ENCODE measurements at regions not wholly inside any gene's neighbourhood (a gene's known extent, or its start where the extent isn't known, plus 50 kb on each side); places are given as distances from the start of the nearest gene placed in this dataset.

- TF ChIP-seq CTCF (IDR thresholded peaks at IDR 0.05) (no peak), POLR2A (IDR thresholded peaks at IDR 0.05) (no peak), POLR2AphosphoS5 (IDR thresholded peaks at IDR 0.05) (no peak)
These were observed 79.5 kb downstream of the FOXA2 start for GRCh38 chr20:22504829-22505377.

GRCh38 chr20:22503577-22503976, 80.8 kb downstream of the FOXA2 start:
- no peak overlapping the region for H3K27ac ChIP-seq
- no peaks in the 10 kb centered on the region for H3K36me3 ChIP-seq
- H3K27me3 ChIP-seq = peaks cover 0 to 26% of the 10 kb centered on the region in 2 donors
- no peak for DNase-seq (ENCODE audit: low spot score in 2 of 2)
- TF ChIP-seq POLR2A (IDR thresholded peaks at IDR 0.05) (no peak), POLR2AphosphoS5 (IDR thresholded peaks at IDR 0.05) (no peak), CTCF (IDR thresholded peaks at IDR 0.05) (no peak)
- no peaks in the 10 kb centered on the region for H3K9me3 ChIP-seq
- H3K4me3 ChIP-seq = no peak overlapping the region
- intact Hi-C loops (cut with DNase I; ENCODE audit: low total_unique reads) = no loop called here
- H3K4me1 ChIP-seq = no peaks in the 10 kb centered on the region

More at GRCh38 chr20:22504829-22505377, 79.5 kb downstream of the FOXA2 start:
- Histone ChIP-seq H3K9me3 (no peaks in the 10 kb centered on the region), H3K27me3 (peaks cover 0 to 22% of the 10 kb centered on the region in 2 donors), H3K36me3 (no peaks in the 10 kb centered on the region), H3K4me1 (no peaks in the 10 kb centered on the region), H3K4me3 (no peak overlapping the region), H3K27ac (no peak overlapping the region)
- DNase-seq (ENCODE audit: low spot score in 2 of 2) = no peak
- intact Hi-C loops (cut with DNase I; ENCODE audit: low total_unique reads) = no loop called here

- intact Hi-C loops (cut with DNase I; ENCODE audit: low total_unique reads) = no loop called here
- no peaks in the 10 kb centered on the region for H3K4me1 ChIP-seq
- TF ChIP-seq CTCF (IDR thresholded peaks at IDR 0.05) = no peak
- TF ChIP-seq POLR2A (IDR thresholded peaks at IDR 0.05) = no peak
- no peak for TF ChIP-seq POLR2AphosphoS5 (IDR thresholded peaks at IDR 0.05)
- DNase-seq (ENCODE audit: low spot score in 2 of 2) = no peak
- peaks cover 0 to 26% of the 10 kb centered on the region in 2 donors for H3K27me3 ChIP-seq
- no peaks in the 10 kb centered on the region for H3K36me3 ChIP-seq
- no peaks in the 10 kb centered on the region for H3K9me3 ChIP-seq
- H3K27ac ChIP-seq = no peak overlapping the region
- no peak overlapping the region for H3K4me3 ChIP-seq
These were observed 81.6 kb downstream of the FOXA2 start for GRCh38 chr20:22502731-22503191.

GRCh38 chr20:22501566-22502344, 82.6 kb downstream of the FOXA2 start:
- intact Hi-C loops (cut with DNase I; ENCODE audit: low total_unique reads) = no loop called here
- Histone ChIP-seq H3K4me3 (no peak overlapping the region), H3K27me3 (peaks cover 0 to 26% of the 10 kb centered on the region in 2 donors), H3K27ac (no peak overlapping the region), H3K36me3 (no peaks in the 10 kb centered on the region), H3K9me3 (no peaks in the 10 kb centered on the region), H3K4me1 (no peaks in the 10 kb centered on the region)
- no peak for DNase-seq (ENCODE audit: low spot score in 2 of 2)
- TF ChIP-seq POLR2A (IDR thresholded peaks at IDR 0.05) (no peak), POLR2AphosphoS5 (IDR thresholded peaks at IDR 0.05) (no peak), CTCF (IDR thresholded peaks at IDR 0.05) (no peak)

- intact Hi-C loops (cut with DNase I; ENCODE audit: low total_unique reads) = no loop called here
- Histone ChIP-seq H3K36me3 (no peaks in the 10 kb centered on the region), H3K27me3 (peaks cover 0 to 26% of the 10 kb centered on the region in 2 donors), H3K4me3 (no peak overlapping the region), H3K27ac (no peak overlapping the region), H3K9me3 (no peaks in the 10 kb centered on the region), H3K4me1 (no peaks in the 10 kb centered on the region)
- no peak for DNase-seq (ENCODE audit: low spot score in 2 of 2)
- TF ChIP-seq POLR2A (IDR thresholded peaks at IDR 0.05) = no peak
- no peak for TF ChIP-seq CTCF (IDR thresholded peaks at IDR 0.05)
- no peak for TF ChIP-seq POLR2AphosphoS5 (IDR thresholded peaks at IDR 0.05)
These were observed 83.3 kb downstream of the FOXA2 start for GRCh38 chr20:22501034-22501433.

Measured in breast epithelium (tissue), 4 donors.